Mesendoderm (in vitro differentiated cells): ENCODE measurements at regions not wholly inside any gene's neighbourhood (a gene's known extent, or its start where the extent isn't known, plus 50 kb on each side); places are given as distances from the start of the nearest gene placed in this dataset.
"Not testable (repeated sequence)": the region's sequence is repeated elsewhere in the genome, so short reads cannot be mapped to it uniquely, and the experiment has no call there.

Experiments used
- DNase-seq: peaks from one replicate; pipeline ENCODE4 v3.0.0; 2013
- H2AK5ac ChIP-seq: 2 replicates; pipeline ENCODE4 v1.6.1; 2013; ENCODE audit warnings: low read length, inconsistent platforms
- H2BK120ac ChIP-seq: 2 replicates; pipeline ENCODE4 v1.6.1; 2013; ENCODE audit warnings: low read depth, mild to moderate bottlenecking, low read length, moderate library complexity, mixed read lengths
- H2BK15ac ChIP-seq: replicated peaks from 2 replicates; pipeline ENCODE4 v1.6.1; 2013; ENCODE audit warnings: low read depth, mild to moderate bottlenecking, moderate library complexity
- H2BK5ac ChIP-seq: 2 replicates; pipeline ENCODE4 v1.6.1; 2013; ENCODE audit warnings: low read length, inconsistent platforms
- H3K18ac ChIP-seq: 2 replicates; pipeline ENCODE4 v1.6.1; 2013; ENCODE audit warnings: mild to moderate bottlenecking, low read length, mixed read lengths
- H3K23ac ChIP-seq: one replicate; pipeline ENCODE4 v1.6.1; 2013; ENCODE audit warnings: low read length
- H3K27ac ChIP-seq: 2 replicates; pipeline ENCODE4 v1.5.1; 2013; ENCODE audit warnings: low read depth, mild to moderate bottlenecking, inconsistent platforms, low read length, moderate library complexity
- H3K27me3 ChIP-seq: 2 replicates; pipeline ENCODE4 v1.6.1; 2013; ENCODE audit warnings: low read length, control low read depth, mild to moderate bottlenecking, inconsistent platforms; ENCODE audit not compliant: insufficient read depth, poor library complexity
- H3K36me3 ChIP-seq: 2 replicates; pipeline ENCODE4 v1.6.1; 2013; ENCODE audit warnings: low read length, inconsistent platforms; ENCODE audit not compliant: control insufficient read depth, insufficient read depth
- H3K4ac ChIP-seq: one replicate; pipeline ENCODE4 v1.6.1; 2013; ENCODE audit warnings: low read depth, mild to moderate bottlenecking, low read length, moderate library complexity
- H3K4me1 ChIP-seq: 2 replicates; pipeline ENCODE4 v1.6.1; 2013; ENCODE audit warnings: low read depth, low read length, inconsistent platforms; ENCODE audit not compliant: control insufficient read depth
- H3K4me2 ChIP-seq: 2 replicates; pipeline ENCODE4 v1.6.1; 2013; ENCODE audit warnings: low read length
- H3K4me3 ChIP-seq: 2 replicates; pipeline ENCODE4 v1.5.1; 2013; ENCODE audit warnings: mild to moderate bottlenecking, low read length
- H3K56ac ChIP-seq: one replicate; pipeline ENCODE4 v1.6.1; 2013; ENCODE audit warnings: low read length
- H3K79me1 ChIP-seq: 2 replicates; pipeline ENCODE4 v1.6.1; 2013; ENCODE audit warnings: low read length, inconsistent platforms
- H3K79me2 ChIP-seq: 2 replicates; pipeline ENCODE4 v1.6.1; 2013; ENCODE audit warnings: mild to moderate bottlenecking, low read length; ENCODE audit not compliant: control insufficient read depth, insufficient read depth
- H3K9ac ChIP-seq: 2 replicates; pipeline ENCODE4 v1.6.1; 2013; ENCODE audit warnings: low read length, inconsistent platforms
- H4K5ac ChIP-seq: one replicate; pipeline ENCODE4 v1.6.1; 2013; ENCODE audit warnings: low read length
- H4K8ac ChIP-seq: one replicate; pipeline ENCODE4 v1.6.1; 2013; ENCODE audit warnings: low read depth, mild to moderate bottlenecking, control low read depth, low read length, moderate library complexity
- WGBS: extraction: QIAGEN DNeasy Blood & Tissue Kit; methylation state at CpG from one replicate; pipeline ENCODE4 v1.1.7; 2013; ENCODE audit warnings: low lambda C conversion rate, missing lambda C conversion rate; ENCODE audit not compliant: insufficient coverage; ENCODE audit errors: extremely low coverage; 5-methylcytosine and 5-hydroxymethylcytosine counted together

GRCh38 chr7:14988941-14989340, 86.4 kb upstream of the DGKB start:
- Histone ChIP-seq H3K18ac (no peak overlapping the region), H3K27ac (no peak overlapping the region), H3K79me2 (no peaks in the 10 kb centered on the region), H2BK5ac (no peak overlapping the region), H3K27me3 (no peaks in the 10 kb centered on the region), H3K23ac (no peak overlapping the region), H3K4ac (no peak overlapping the region), H4K8ac (no peak overlapping the region), H3K79me1 (no peaks in the 10 kb centered on the region), H3K4me1 (no peaks in the 10 kb centered on the region), H3K9ac (no peak overlapping the region), H3K36me3 (no peaks in the 10 kb centered on the region), H3K56ac (no peak overlapping the region), H3K4me2 (no peak overlapping the region), H2BK15ac (no peak overlapping the region), H2AK5ac (no peak overlapping the region), H2BK120ac (no peak overlapping the region), H4K5ac (no peak overlapping the region), H3K4me3 (no peak overlapping the region)
- no peak for DNase-seq
- WGBS = no CpG with 5 or more reads among the region's 2 CpGs

- H3K4me3 ChIP-seq = no peak overlapping the region
- WGBS = no CpG with 5 or more reads among the region's 3 CpGs
- H2BK15ac ChIP-seq = no peak overlapping the region
- H4K8ac ChIP-seq = no peak overlapping the region
- H2AK5ac ChIP-seq = no peak overlapping the region
- H3K23ac ChIP-seq = no peak overlapping the region
- no peak overlapping the region for H3K9ac ChIP-seq
- no peak overlapping the region for H2BK5ac ChIP-seq
- H3K79me1 ChIP-seq = no peaks in the 10 kb centered on the region
- H3K27ac ChIP-seq = no peak overlapping the region
- no peak overlapping the region for H4K5ac ChIP-seq
- H3K18ac ChIP-seq = no peak overlapping the region
- DNase-seq = no peak
- no peak overlapping the region for H3K56ac ChIP-seq
- H3K4me1 ChIP-seq = no peaks in the 10 kb centered on the region
- no peaks in the 10 kb centered on the region for H3K36me3 ChIP-seq
- H3K79me2 ChIP-seq = no peaks in the 10 kb centered on the region
- no peak overlapping the region for H2BK120ac ChIP-seq
- no peaks in the 10 kb centered on the region for H3K27me3 ChIP-seq
- no peak overlapping the region for H3K4me2 ChIP-seq
- no peak overlapping the region for H3K4ac ChIP-seq
Observed at GRCh38 chr7:14978687-14979086, 76.1 kb upstream of the DGKB start.

GRCh38 chr7:14974688-14975087, 72.1 kb upstream of the DGKB start:
- no CpG with 5 or more reads among the region's 5 CpGs for WGBS

GRCh38 chr7:14973712-14974428, 71.3 kb upstream of the DGKB start:
- no peak for DNase-seq
- WGBS = no CpG with 5 or more reads among the region's 3 CpGs
- H2BK15ac ChIP-seq = no peak overlapping the region
- H3K4me2 ChIP-seq = no peak overlapping the region
- no peak overlapping the region for H3K27ac ChIP-seq
- H3K56ac ChIP-seq = no peak overlapping the region
- H4K8ac ChIP-seq = no peak overlapping the region
- H3K36me3 ChIP-seq = no peaks in the 10 kb centered on the region
- H3K9ac ChIP-seq = no peak overlapping the region
- no peaks in the 10 kb centered on the region for H3K27me3 ChIP-seq
- no peak overlapping the region for H3K23ac ChIP-seq
- no peaks in the 10 kb centered on the region for H3K4me1 ChIP-seq
- no peak overlapping the region for H3K4ac ChIP-seq
- H2BK120ac ChIP-seq = no peak overlapping the region
- H3K79me1 ChIP-seq = no peaks in the 10 kb centered on the region
- no peak overlapping the region for H3K4me3 ChIP-seq
- H3K18ac ChIP-seq = no peak overlapping the region
- H2BK5ac ChIP-seq = no peak overlapping the region
- no peak overlapping the region for H4K5ac ChIP-seq
- H3K79me2 ChIP-seq = no peaks in the 10 kb centered on the region
- no peak overlapping the region for H2AK5ac ChIP-seq

More at GRCh38 chr7:14974688-14975087, 72.1 kb upstream of the DGKB start:
- Histone ChIP-seq H2BK5ac (no peak overlapping the region), H3K4ac (no peak overlapping the region), H3K27me3 (no peaks in the 10 kb centered on the region), H3K9ac (no peak overlapping the region), H3K56ac (no peak overlapping the region), H2AK5ac (no peak overlapping the region), H3K79me2 (no peaks in the 10 kb centered on the region), H3K4me2 (no peak overlapping the region), H4K5ac (no peak overlapping the region), H3K23ac (no peak overlapping the region), H4K8ac (no peak overlapping the region), H3K27ac (no peak overlapping the region), H2BK15ac (no peak overlapping the region), H3K4me3 (no peak overlapping the region), H3K36me3 (no peaks in the 10 kb centered on the region), H3K18ac (no peak overlapping the region), H2BK120ac (no peak overlapping the region), H3K4me1 (no peaks in the 10 kb centered on the region), H3K79me1 (no peaks in the 10 kb centered on the region)
- no peak for DNase-seq

GRCh38 chr7:14971678-14972077, 69.1 kb upstream of the DGKB start:
- H2BK5ac ChIP-seq, DNase-seq, H3K36me3 ChIP-seq, H2BK120ac ChIP-seq, H4K8ac ChIP-seq, H2BK15ac ChIP-seq, H3K4me3 ChIP-seq, H3K56ac ChIP-seq, H4K5ac ChIP-seq, H3K4me2 ChIP-seq, H3K4me1 ChIP-seq, H2AK5ac ChIP-seq, H3K9ac ChIP-seq, H3K79me1 ChIP-seq, H3K18ac ChIP-seq, H3K4ac ChIP-seq, H3K27ac ChIP-seq, H3K79me2 ChIP-seq, H3K27me3 ChIP-seq, H3K23ac ChIP-seq: not testable (repeated sequence)
- WGBS = no CpG with 5 or more reads among the region's 4 CpGs

GRCh38 chr7:14967376-14967775, 64.8 kb upstream of the DGKB start:
- not testable (repeated sequence) for H3K4me2 ChIP-seq, H3K27me3 ChIP-seq, H3K18ac ChIP-seq, H3K4me1 ChIP-seq, H2BK120ac ChIP-seq, H4K5ac ChIP-seq, H3K79me2 ChIP-seq, H3K4me3 ChIP-seq, H3K79me1 ChIP-seq, H2BK5ac ChIP-seq, H2AK5ac ChIP-seq, H3K9ac ChIP-seq, H3K4ac ChIP-seq, H4K8ac ChIP-seq, H3K23ac ChIP-seq, H3K27ac ChIP-seq, H2BK15ac ChIP-seq, H3K56ac ChIP-seq, H3K36me3 ChIP-seq, DNase-seq
- WGBS = no CpG with 5 or more reads among the region's 8 CpGs
